Astrocyte (in vitro differentiated cells and primary cell): ENCODE measurements at regions not wholly inside any gene's neighbourhood (a gene's known extent, or its start where the extent isn't known, plus 50 kb on each side); places are given as distances from the start of the nearest gene placed in this dataset.

Source experiments
- DNase-seq: peaks from one replicate; pipeline ENCODE4 v3.0.0-alpha.2; 2010; ENCODE audit warnings: low read depth
- FAIRE-seq: peaks from 2 replicates; lab custom pipeline; 2011; peaks lifted over from hg19 to GRCh38; lab: Jason Lieb, UNC
- H2AFZ ChIP-seq: 2 replicates; pipeline ENCODE4 v1.6.0; 2012; ENCODE audit warnings: low read depth, low read length, inconsistent platforms
- H3K27ac ChIP-seq: 2 replicates; pipeline ENCODE4 v1.5.1; 2011; ENCODE audit warnings: low read depth, low read length, inconsistent platforms
- H3K27me3 ChIP-seq: 2 replicates; pipeline ENCODE4 v1.6.0; 2011; ENCODE audit warnings: low read length, inconsistent platforms; ENCODE audit not compliant: insufficient read depth
- H3K36me3 ChIP-seq: 2 replicates; pipeline ENCODE4 v1.5.1; 2011; ENCODE audit warnings: low read length, inconsistent platforms; ENCODE audit not compliant: insufficient read depth
- H3K4me1 ChIP-seq: 2 replicates; pipeline ENCODE4 v1.5.1; 2011; ENCODE audit warnings: low read length, inconsistent platforms; ENCODE audit not compliant: insufficient read depth
- H3K4me2 ChIP-seq: 2 replicates; pipeline ENCODE4 v1.6.0; 2012; ENCODE audit warnings: low read length, inconsistent platforms
- H3K4me3 ChIP-seq: 2 replicates; pipeline ENCODE4 v1.5.1; 2011; ENCODE audit warnings: low read depth, mild to moderate bottlenecking, low read length, inconsistent platforms; ENCODE audit not compliant: insufficient read depth
- H3K79me2 ChIP-seq: 2 replicates; pipeline ENCODE4 v1.6.0; 2012; ENCODE audit warnings: mild to moderate bottlenecking, low read length, inconsistent platforms; ENCODE audit not compliant: insufficient read depth
- H3K9ac ChIP-seq: 2 replicates; pipeline ENCODE4 v1.6.0; 2012; ENCODE audit warnings: mild to moderate bottlenecking, low read length, inconsistent platforms
- H3K9me3 ChIP-seq: 2 replicates; pipeline ENCODE4 v1.5.1; 2012; ENCODE audit warnings: low read depth, mild to moderate bottlenecking, low read length, inconsistent platforms; ENCODE audit not compliant: insufficient read depth
- H4K20me1 ChIP-seq: 2 replicates; pipeline ENCODE4 v1.6.0; 2012; ENCODE audit warnings: low read length, inconsistent platforms; ENCODE audit not compliant: insufficient read depth
- H3K27ac Mint-ChIP-seq: one replicate; pipeline ENCODE4 v1.8.0; 2021; ENCODE audit warnings: mild to moderate bottlenecking, mixed read lengths; ENCODE audit not compliant: unreplicated experiment
- H3K27me3 Mint-ChIP-seq: one replicate; pipeline ENCODE4 v1.8.0; 2021; ENCODE audit warnings: low read depth, mixed read lengths; ENCODE audit not compliant: unreplicated experiment
- H3K36me3 Mint-ChIP-seq: one replicate; pipeline ENCODE4 v1.8.0; 2021; ENCODE audit warnings: low read depth, mixed read lengths; ENCODE audit not compliant: unreplicated experiment
- H3K4me1 Mint-ChIP-seq: one replicate; pipeline ENCODE4 v1.8.0; 2021; ENCODE audit warnings: low read depth, mixed read lengths; ENCODE audit not compliant: unreplicated experiment
- H3K4me3 Mint-ChIP-seq: one replicate; pipeline ENCODE4 v1.8.0; 2021; ENCODE audit warnings: mild to moderate bottlenecking, moderate library complexity, mixed read lengths; ENCODE audit not compliant: unreplicated experiment
- H3K9me3 Mint-ChIP-seq: one replicate; pipeline ENCODE4 v1.8.0; 2021; ENCODE audit warnings: mild to moderate bottlenecking, mixed read lengths; ENCODE audit not compliant: unreplicated experiment
- CTCF ChIP-seq: IDR thresholded peaks from 2 replicates; pipeline ENCODE4 v1.5.1; 2011; ENCODE audit warnings: low read depth, mild to moderate bottlenecking, inconsistent platforms, low read length, moderate library complexity; ENCODE audit not compliant: insufficient read depth
- EZH2 ChIP-seq: IDR thresholded peaks from 2 replicates; pipeline ENCODE4 v1.6.1; 2012; ENCODE audit warnings: mild to moderate bottlenecking, low read length, inconsistent platforms; ENCODE audit not compliant: insufficient read depth

GRCh38 chr4:13706716-13707115 is 79.2 kb upstream of the BOD1L1 start:
- Histone ChIP-seq H3K27ac (no peak overlapping the region), H3K9ac (no peak overlapping the region), H4K20me1 (no peaks in the 10 kb centered on the region), H3K27me3 (no peaks in the 10 kb centered on the region), H2AFZ (no peak overlapping the region), H3K4me2 (no peak overlapping the region), H3K79me2 (no peaks in the 10 kb centered on the region), H3K9me3 (no peaks in the 10 kb centered on the region), H3K36me3 (no peaks in the 10 kb centered on the region), H3K4me1 (no peaks in the 10 kb centered on the region), H3K4me3 (no peak overlapping the region)
- Mint-ChIP-seq H3K4me3 (no peak overlapping the region), H3K27me3 (peaks cover 3% of the 10 kb centered on the region), H3K4me1 (peaks cover 12% of the 10 kb centered on the region), H3K36me3 (no peaks in the 10 kb centered on the region), H3K27ac (no peak overlapping the region), H3K9me3 (no peaks in the 10 kb centered on the region)
- DNase-seq (no peak), FAIRE-seq (no peak)
- TF ChIP-seq EZH2 (no peak), CTCF (no peak)

GRCh38 chr4:13710246-13710885 is 82.8 kb upstream of the BOD1L1 start:
- Histone ChIP-seq H4K20me1 (no peaks in the 10 kb centered on the region), H3K27me3 (no peaks in the 10 kb centered on the region), H3K9ac (no peak overlapping the region), H3K27ac (no peak overlapping the region), H3K4me1 (no peaks in the 10 kb centered on the region), H3K4me2 (no peak overlapping the region), H3K36me3 (no peaks in the 10 kb centered on the region), H3K4me3 (no peak overlapping the region), H2AFZ (no peak overlapping the region), H3K9me3 (no peaks in the 10 kb centered on the region), H3K79me2 (no peaks in the 10 kb centered on the region)
- DNase-seq (no peak), FAIRE-seq (no peak)
- TF ChIP-seq CTCF, result no peak
- TF ChIP-seq EZH2, result no peak
- Mint-ChIP-seq H3K27me3 (peaks cover 11% of the 10 kb centered on the region), H3K4me1 (peaks cover 12% of the 10 kb centered on the region), H3K4me3 (no peak overlapping the region), H3K27ac (no peak overlapping the region), H3K36me3 (no peaks in the 10 kb centered on the region), H3K9me3 (no peaks in the 10 kb centered on the region)

- H3K9me3 Mint-ChIP-seq, result no peaks in the 10 kb centered on the region
- H3K27me3 Mint-ChIP-seq, result peaks cover 15% of the 10 kb centered on the region
- H3K27ac Mint-ChIP-seq, result no peak overlapping the region
- no peaks in the 10 kb centered on the region for H3K9me3 ChIP-seq
- no peak for DNase-seq
- no peaks in the 10 kb centered on the region for H3K36me3 ChIP-seq
- no peaks in the 10 kb centered on the region for H3K36me3 Mint-ChIP-seq
- H3K4me2 ChIP-seq, result no peak overlapping the region
- no peaks in the 10 kb centered on the region for H3K27me3 ChIP-seq
- H3K9ac ChIP-seq, result no peak overlapping the region
- no peak overlapping the region for H2AFZ ChIP-seq
- H3K4me3 Mint-ChIP-seq, result no peak overlapping the region
- TF ChIP-seq CTCF (no peak), EZH2 (no peak)
- H3K4me1 Mint-ChIP-seq, result peaks cover 3% of the 10 kb centered on the region
- no peak overlapping the region for H3K4me3 ChIP-seq
- no peaks in the 10 kb centered on the region for H3K79me2 ChIP-seq
- H4K20me1 ChIP-seq, result no peaks in the 10 kb centered on the region
- H3K27ac ChIP-seq, result no peak overlapping the region
- FAIRE-seq, result no peak
- H3K4me1 ChIP-seq, result no peaks in the 10 kb centered on the region
These were observed 83.8 kb upstream of the BOD1L1 start for GRCh38 chr4:13711233-13711785.
